H9 (cell line): ENCODE measurements at regions not wholly inside any gene's neighbourhood (a gene's known extent, or its start where the extent isn't known, plus 50 kb on each side); places are given as distances from the start of the nearest gene placed in this dataset.

Source experiments
- DNase-seq: peaks from one replicate; pipeline ENCODE4 v3.0.0-alpha.2; 2017
- H2AFZ ChIP-seq: one replicate; pipeline ENCODE4 v1.6.1; 2013; ENCODE audit warnings: mild to moderate bottlenecking, low read length, control low read depth, moderate library complexity
- H2AK5ac ChIP-seq: 2 replicates; pipeline ENCODE4 v1.6.1; 2013; ENCODE audit warnings: low read length, control low read depth, mixed read lengths; ENCODE audit not compliant: insufficient read length
- H2BK120ac ChIP-seq: one replicate; pipeline ENCODE4 v1.6.1; 2013; ENCODE audit warnings: low read depth, mild to moderate bottlenecking, low read length, control low read depth, inconsistent platforms; ENCODE audit not compliant: poor library complexity, severe bottlenecking
- H2BK12ac ChIP-seq: 2 replicates; pipeline ENCODE4 v1.6.1; 2013; ENCODE audit warnings: low read length, control low read depth, mixed read lengths, low read depth; ENCODE audit not compliant: insufficient read length
- H2BK15ac ChIP-seq: 2 replicates; pipeline ENCODE4 v1.6.1; 2013; ENCODE audit warnings: low read depth, low read length, control low read depth
- H2BK20ac ChIP-seq: one replicate; pipeline ENCODE4 v1.6.1; 2013; ENCODE audit warnings: low read depth, mild to moderate bottlenecking, low read length, control low read depth, inconsistent platforms; ENCODE audit not compliant: poor library complexity, severe bottlenecking
- H2BK5ac ChIP-seq: 2 replicates; pipeline ENCODE4 v1.6.1; 2013; ENCODE audit warnings: low read length, control low read depth, mixed read lengths; ENCODE audit not compliant: insufficient read length
- H3K14ac ChIP-seq: 2 replicates; pipeline ENCODE4 v1.6.1; 2013; ENCODE audit warnings: low read length, control low read depth; ENCODE audit not compliant: insufficient read depth
- H3K18ac ChIP-seq: 2 replicates; pipeline ENCODE4 v1.6.1; 2013; ENCODE audit warnings: low read depth, mild to moderate bottlenecking, mixed read lengths, low read length, control low read depth; ENCODE audit not compliant: insufficient read length
- H3K23ac ChIP-seq: 2 replicates; pipeline ENCODE4 v1.6.1; 2013; ENCODE audit warnings: low read length, control low read depth, mixed read lengths, low read depth; ENCODE audit not compliant: insufficient read length
- H3K23me2 ChIP-seq: 2 replicates; pipeline ENCODE4 v1.6.1; 2013; ENCODE audit warnings: low read depth, mild to moderate bottlenecking, mixed read lengths, low read length, control low read depth; ENCODE audit not compliant: insufficient read length, poor library complexity, severe bottlenecking
- H3K27ac ChIP-seq: 2 replicates; pipeline ENCODE4 v1.5.1; 2013; ENCODE audit warnings: low read length, control low read depth, mixed read lengths, low read depth; ENCODE audit not compliant: insufficient read length
- H3K27me3 ChIP-seq: 2 replicates; pipeline ENCODE4 v1.6.1; 2013; ENCODE audit warnings: low read length, control low read depth, inconsistent platforms; ENCODE audit not compliant: insufficient read depth
- H3K4ac ChIP-seq: 2 replicates; pipeline ENCODE4 v1.6.1; 2013; ENCODE audit warnings: low read depth, mild to moderate bottlenecking, control low read depth, inconsistent platforms, low read length, moderate library complexity
- H3K4me1 ChIP-seq: 2 replicates; pipeline ENCODE4 v1.6.1; 2013; ENCODE audit warnings: low read length, control low read depth, inconsistent platforms; ENCODE audit not compliant: insufficient read depth
- H3K4me2 ChIP-seq: 2 replicates; pipeline ENCODE4 v1.6.1; 2013; ENCODE audit warnings: low read length, control low read depth, mixed read lengths; ENCODE audit not compliant: insufficient read length, insufficient read depth
- H3K56ac ChIP-seq: 2 replicates; pipeline ENCODE4 v1.6.1; 2013; ENCODE audit warnings: low read depth, mild to moderate bottlenecking, mixed read lengths, low read length, control low read depth; ENCODE audit not compliant: insufficient read length
- H3K79me1 ChIP-seq: 2 replicates; pipeline ENCODE4 v1.6.1; 2013; ENCODE audit warnings: low read depth, mild to moderate bottlenecking, moderate library complexity, low read length, control low read depth, inconsistent platforms; ENCODE audit not compliant: insufficient read depth, poor library complexity, severe bottlenecking
- H3K79me2 ChIP-seq: 2 replicates; pipeline ENCODE4 v1.6.1; 2013; ENCODE audit warnings: low read length, control low read depth, inconsistent platforms; ENCODE audit not compliant: insufficient read depth
- H3K9ac ChIP-seq: 2 replicates; pipeline ENCODE4 v1.6.1; 2013; ENCODE audit warnings: low read length, control low read depth, mixed read lengths; ENCODE audit not compliant: insufficient read length; ENCODE audit errors: extremely low read depth
- H3K9me3 ChIP-seq: one replicate; pipeline ENCODE4 v1.6.1; 2013; ENCODE audit warnings: low read depth, low read length, inconsistent platforms; ENCODE audit not compliant: control insufficient read depth
- H3T11ph ChIP-seq: one replicate; pipeline ENCODE4 v1.6.1; 2013; ENCODE audit warnings: mild to moderate bottlenecking, low read length, control low read depth, inconsistent platforms
- H4K20me1 ChIP-seq: one replicate; pipeline ENCODE4 v1.6.1; 2013; ENCODE audit not compliant: control insufficient read depth, insufficient read length, insufficient read depth
- H4K5ac ChIP-seq: 2 replicates; pipeline ENCODE4 v1.6.1; 2013; ENCODE audit warnings: low read depth, mild to moderate bottlenecking, mixed read lengths, low read length, control low read depth; ENCODE audit not compliant: insufficient read length
- H4K8ac ChIP-seq: replicated peaks from 2 replicates; pipeline ENCODE4 v1.6.1; 2013; ENCODE audit warnings: low read length, control low read depth, mixed read lengths, low read depth; ENCODE audit not compliant: insufficient read length
- H4K91ac ChIP-seq: 2 replicates; pipeline ENCODE4 v1.6.1; 2013; ENCODE audit warnings: low read depth, mild to moderate bottlenecking, moderate library complexity, mixed read lengths, low read length, control low read depth; ENCODE audit not compliant: insufficient read length
- H3K27ac Mint-ChIP-seq, 3 experiments: 2 replicates in 2 of 3; 3 replicates in 1 of 3; pipeline ENCODE4 v1.8.0; 2020 to 2021; ENCODE audit warnings: mixed read lengths in 3 of 3, mild to moderate bottlenecking in 1 of 3, moderate library complexity in 1 of 3
- H3K27me3 Mint-ChIP-seq: 2 replicates; pipeline ENCODE4 v1.8.0; 2021; ENCODE audit warnings: low read depth, mild to moderate bottlenecking, moderate library complexity, mixed read lengths
- H3K36me3 Mint-ChIP-seq, 3 experiments: 2 replicates in 2 of 3; 3 replicates in 1 of 3; pipeline ENCODE4 v1.8.0; 2020 to 2021; ENCODE audit warnings: low read depth in 3 of 3, mixed read lengths in 3 of 3; ENCODE audit not compliant: insufficient read depth in 1 of 3
- H3K4me1 Mint-ChIP-seq, 2 experiments: 2 replicates each; pipeline ENCODE4 v1.8.0; 2020; ENCODE audit warnings: mixed read lengths in 2 of 2
- H3K4me3 Mint-ChIP-seq, 2 experiments: 2 replicates in 1 of 2; 3 replicates in 1 of 2; pipeline ENCODE4 v1.8.0; 2020 to 2021; ENCODE audit warnings: mild to moderate bottlenecking in 2 of 2, mixed read lengths in 2 of 2, moderate library complexity in 1 of 2
- H3K9me3 Mint-ChIP-seq, 2 experiments: 2 replicates in 1 of 2; 3 replicates in 1 of 2; pipeline ENCODE4 v1.8.0; 2020; ENCODE audit warnings: mild to moderate bottlenecking in 2 of 2, mixed read lengths in 2 of 2, moderate library complexity in 1 of 2
- TF ChIP-seq, protein P1 (sequence below): fragments of 200-600 bp; sonication (generic); conservative IDR thresholded peaks from 3 replicates; pipeline ENCODE4 v1.8.0; 2021; ENCODE audit warnings: antibody characterized with exemption, mild to moderate bottlenecking

DNA sequence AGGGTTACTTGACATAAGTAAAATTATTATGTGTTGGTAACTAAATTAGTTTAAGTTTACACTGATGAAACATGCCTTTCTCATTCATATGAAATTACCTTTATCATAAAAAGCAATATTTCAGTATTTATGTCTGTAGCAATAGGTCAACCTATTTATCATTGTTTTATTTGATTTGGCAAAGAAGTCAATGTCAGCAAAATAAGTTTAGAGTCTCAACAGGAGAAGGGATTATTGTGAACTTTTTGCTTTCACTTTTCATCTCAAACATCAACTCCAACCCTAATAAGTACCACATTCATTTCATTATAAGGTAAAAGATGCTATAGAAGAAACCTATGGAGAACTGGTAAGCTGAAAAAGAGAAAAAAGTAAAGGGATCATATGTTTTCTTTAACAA is 1015.4 kb upstream of the ADGRL4 start:
- Histone ChIP-seq H2AFZ (no peak overlapping the region), H2BK5ac (no peak overlapping the region), H3K18ac (no peak overlapping the region), H2BK20ac (no peak overlapping the region), H2BK120ac (no peak overlapping the region), H4K8ac (no peak overlapping the region), H4K91ac (no peak overlapping the region), H3K9me3 (no peaks in the 10 kb centered on the region), H3T11ph (no peak overlapping the region), H3K14ac (no peak overlapping the region), H3K4ac (no peak overlapping the region), H3K23me2 (no peaks in the 10 kb centered on the region), H3K79me2 (no peaks in the 10 kb centered on the region), H4K20me1 (no peaks in the 10 kb centered on the region), H2BK15ac (no peak overlapping the region), H3K27ac (no peak overlapping the region), H2AK5ac (no peak overlapping the region), H3K23ac (no peak overlapping the region), H3K79me1 (no peaks in the 10 kb centered on the region), H2BK12ac (no peak overlapping the region), H3K27me3 (no peaks in the 10 kb centered on the region), H3K9ac (no peak overlapping the region), H3K4me1 (no peaks in the 10 kb centered on the region), H4K5ac (no peak overlapping the region), H3K4me2 (no peak overlapping the region), H3K56ac (no peak overlapping the region)
- TF ChIP-seq, protein P1, sequence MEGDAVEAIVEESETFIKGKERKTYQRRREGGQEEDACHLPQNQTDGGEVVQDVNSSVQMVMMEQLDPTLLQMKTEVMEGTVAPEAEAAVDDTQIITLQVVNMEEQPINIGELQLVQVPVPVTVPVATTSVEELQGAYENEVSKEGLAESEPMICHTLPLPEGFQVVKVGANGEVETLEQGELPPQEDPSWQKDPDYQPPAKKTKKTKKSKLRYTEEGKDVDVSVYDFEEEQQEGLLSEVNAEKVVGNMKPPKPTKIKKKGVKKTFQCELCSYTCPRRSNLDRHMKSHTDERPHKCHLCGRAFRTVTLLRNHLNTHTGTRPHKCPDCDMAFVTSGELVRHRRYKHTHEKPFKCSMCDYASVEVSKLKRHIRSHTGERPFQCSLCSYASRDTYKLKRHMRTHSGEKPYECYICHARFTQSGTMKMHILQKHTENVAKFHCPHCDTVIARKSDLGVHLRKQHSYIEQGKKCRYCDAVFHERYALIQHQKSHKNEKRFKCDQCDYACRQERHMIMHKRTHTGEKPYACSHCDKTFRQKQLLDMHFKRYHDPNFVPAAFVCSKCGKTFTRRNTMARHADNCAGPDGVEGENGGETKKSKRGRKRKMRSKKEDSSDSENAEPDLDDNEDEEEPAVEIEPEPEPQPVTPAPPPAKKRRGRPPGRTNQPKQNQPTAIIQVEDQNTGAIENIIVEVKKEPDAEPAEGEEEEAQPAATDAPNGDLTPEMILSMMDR, result no peak
- Mint-ChIP-seq H3K36me3 (no peaks in the 10 kb centered on the region), H3K9me3 (no peaks in the 10 kb centered on the region), H3K4me1 (no peaks in the 10 kb centered on the region), H3K27me3 (no peaks in the 10 kb centered on the region), H3K27ac (no peak overlapping the region), H3K4me3 (no peak overlapping the region)
- no peak for DNase-seq
